ENCODE measurements at regions not wholly inside any gene's neighbourhood (a gene's known extent, or its start where the extent isn't known, plus 50 kb on each side); places are given as distances from the start of the nearest gene placed in this dataset.

GRCh38 chr4:152045807-152046571 is 285.2 kb upstream of the GATB start:
- H3K27ac Mint-ChIP-seq = no peak overlapping the region
- peak overlapping the region; percentile 62 for H3K4me3 Mint-ChIP-seq
- Histone ChIP-seq H3K9me3 (ENCODE audit: control extremely low read depth in 1 of 3, control insufficient read depth in 2 of 3, insufficient read depth in 1 of 3, low read length in 2 of 3) (no peaks in the 10 kb centered on the region), H3K79me2 (ENCODE audit: control insufficient read depth, insufficient read depth, low read length) (no peaks in the 10 kb centered on the region), H3K36me3 (replicated peaks in 1 of 2; ENCODE audit: control extremely low read depth in 1 of 2, control insufficient read depth in 1 of 2, extremely low read depth in 1 of 2, insufficient read depth in 2 of 2, low read length in 1 of 2) (no peaks in the 10 kb centered on the region), H3K4me3 (ENCODE audit: control extremely low read depth in 1 of 5, extremely low read depth in 1 of 5, insufficient read depth in 1 of 5, low read depth in 2 of 5, low read length in 4 of 5) (peak overlapping the region in 4 of 5 experiments; percentile 7 to 55 (median 28)), H4K20me1 (ENCODE audit: control insufficient read depth, insufficient read depth, low read length, poor library complexity, severe bottlenecking) (no peaks in the 10 kb centered on the region), H3K9ac (ENCODE audit: low read length) (peak overlapping the region; percentile 59), H3K27me3 (replicated peaks in 1 of 4; ENCODE audit: control extremely low read depth in 1 of 4, control insufficient read depth in 3 of 4, insufficient read depth in 4 of 4, low read length in 3 of 4) (peaks cover 0 to 14% (median 2%) of the 10 kb centered on the region in 4 experiments), H3K27ac (ENCODE audit: low read length in 2 of 2) (peak overlapping the region in 1 of 2 donors; percentile 6), H3K4me1 (ENCODE audit: control insufficient read depth in 2 of 2, insufficient read depth in 2 of 2, low read length in 2 of 2) (peaks cover 12 to 17% of the 10 kb centered on the region in 2 donors), H2AFZ (ENCODE audit: insufficient read depth, low read depth, low read length, poor library complexity, severe bottlenecking) (peak overlapping the region; percentile 64), H3K4me2 (replicated peaks; ENCODE audit: low read depth, low read length, poor library complexity, severe bottlenecking) (peak overlapping the region; percentile 76)
- intact Hi-C loops (cut with micrococcal nuclease) = no loop called here
- TF ChIP-seq EZH2 (IDR thresholded peaks at IDR 0.05; ENCODE audit: borderline replicate concordance, insufficient read depth, low read depth, low read length, poor library complexity, severe bottlenecking) (no peak), CTCF (IDR thresholded peaks at IDR 0.05) (peak; percentile 40)
- ChIA-PET POLR2A (no interaction called here), CTCF (no interaction called here)
- DNase-seq (no peak), ATAC-seq (ENCODE audit: low read depth) (peak; percentile 31)
- peaks cover 9% of the 10 kb centered on the region for H3K4me1 Mint-ChIP-seq
- peaks cover 2% of the 10 kb centered on the region for H3K9me3 Mint-ChIP-seq (ENCODE audit: insufficient read depth)
- H3K27me3 Mint-ChIP-seq = peaks cover 37% of the 10 kb centered on the region
- WGBS (ENCODE audit: insufficient coverage) = 10% methylated on average over 32 of the region's 35 CpGs

- Histone ChIP-seq H3K36me3 (replicated peaks in 1 of 2; ENCODE audit: control extremely low read depth in 1 of 2, control insufficient read depth in 1 of 2, extremely low read depth in 1 of 2, insufficient read depth in 2 of 2, low read length in 1 of 2) (no peaks in the 10 kb centered on the region), H2AFZ (ENCODE audit: insufficient read depth, low read depth, low read length, poor library complexity, severe bottlenecking) (peak overlapping the region; percentile 64), H3K27ac (ENCODE audit: low read length in 2 of 2) (peak overlapping the region in 1 of 2 donors; percentile 6), H4K20me1 (ENCODE audit: control insufficient read depth, insufficient read depth, low read length, poor library complexity, severe bottlenecking) (no peaks in the 10 kb centered on the region), H3K4me3 (ENCODE audit: control extremely low read depth in 1 of 5, extremely low read depth in 1 of 5, insufficient read depth in 1 of 5, low read depth in 2 of 5, low read length in 4 of 5) (peak overlapping the region in 4 of 5 experiments; percentile 7 to 55 (median 28)), H3K9ac (ENCODE audit: low read length) (peak overlapping the region; percentile 59), H3K4me2 (replicated peaks; ENCODE audit: low read depth, low read length, poor library complexity, severe bottlenecking) (peak overlapping the region; percentile 76), H3K27me3 (replicated peaks in 1 of 4; ENCODE audit: control extremely low read depth in 1 of 4, control insufficient read depth in 3 of 4, insufficient read depth in 4 of 4, low read length in 3 of 4) (peaks cover 0 to 14% (median 2%) of the 10 kb centered on the region in 4 experiments), H3K9me3 (ENCODE audit: control extremely low read depth in 1 of 3, control insufficient read depth in 2 of 3, insufficient read depth in 1 of 3, low read length in 2 of 3) (no peaks in the 10 kb centered on the region), H3K79me2 (ENCODE audit: control insufficient read depth, insufficient read depth, low read length) (no peaks in the 10 kb centered on the region), H3K4me1 (ENCODE audit: control insufficient read depth in 2 of 2, insufficient read depth in 2 of 2, low read length in 2 of 2) (peaks cover 12 to 18% of the 10 kb centered on the region in 2 donors)
- Mint-ChIP-seq H3K27ac (no peak overlapping the region), H3K4me1 (peaks cover 9% of the 10 kb centered on the region), H3K4me3 (peak overlapping the region; percentile 62), H3K27me3 (peaks cover 37% of the 10 kb centered on the region), H3K9me3 (ENCODE audit: insufficient read depth) (peaks cover 2% of the 10 kb centered on the region)
- POLR2A ChIA-PET = no interaction called here
- ATAC-seq (ENCODE audit: low read depth) (peak; percentile 24), DNase-seq (peak; percentile 56)
- TF ChIP-seq CTCF (IDR thresholded peaks at IDR 0.05) (no peak), EZH2 (IDR thresholded peaks at IDR 0.05; ENCODE audit: borderline replicate concordance, insufficient read depth, low read depth, low read length, poor library complexity, severe bottlenecking) (no peak)
- CTCF ChIA-PET = no interaction called here
- WGBS (ENCODE audit: insufficient coverage) = 0% methylated on average over 8 of the region's 10 CpGs
- intact Hi-C loops (cut with micrococcal nuclease) = no loop called here
These were observed 284.6 kb upstream of the GATB start for GRCh38 chr4:152045449-152045806.

Data from B cell (primary cell).